GM19452 (cell line): ENCODE measurements at regions not wholly inside any gene's neighbourhood (a gene's known extent, or its start where the extent isn't known, plus 50 kb on each side); places are given as distances from the start of the nearest gene placed in this dataset.

ENCODE experiments used
- ATAC-seq: cut with Tn5 transposase; IDR thresholded peaks from one replicate; pipeline ENCODE4 v1.9.1; 2021; ENCODE audit not compliant: unreplicated experiment

- ATAC-seq = no peak
Observed at GRCh38 chr4:19128176-19128575, 1106.6 kb upstream of the LCORL start.

- no peak for ATAC-seq
Observed at GRCh38 chr4:19126903-19127302, 1105.3 kb upstream of the LCORL start.

DNA sequence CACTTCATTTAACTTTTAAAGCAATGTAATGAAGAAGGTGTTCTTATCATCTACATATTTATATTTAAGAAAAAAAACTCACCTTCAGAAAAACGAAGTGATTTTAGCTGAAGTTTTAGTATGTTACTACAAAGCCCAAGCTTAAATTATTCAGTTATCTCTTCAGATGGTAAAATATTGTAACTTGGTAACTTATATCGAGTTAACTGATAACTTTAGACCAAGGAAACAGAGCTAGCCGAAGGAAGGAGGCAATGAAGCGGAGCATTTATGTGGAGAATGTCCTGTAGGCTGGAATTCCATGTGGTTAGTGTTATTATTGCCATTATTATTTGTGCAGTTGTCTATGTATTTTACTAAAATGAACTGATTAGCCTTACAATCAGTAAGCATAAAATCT is 1102.1 kb upstream of the LCORL start:
- no peak for ATAC-seq

DNA sequence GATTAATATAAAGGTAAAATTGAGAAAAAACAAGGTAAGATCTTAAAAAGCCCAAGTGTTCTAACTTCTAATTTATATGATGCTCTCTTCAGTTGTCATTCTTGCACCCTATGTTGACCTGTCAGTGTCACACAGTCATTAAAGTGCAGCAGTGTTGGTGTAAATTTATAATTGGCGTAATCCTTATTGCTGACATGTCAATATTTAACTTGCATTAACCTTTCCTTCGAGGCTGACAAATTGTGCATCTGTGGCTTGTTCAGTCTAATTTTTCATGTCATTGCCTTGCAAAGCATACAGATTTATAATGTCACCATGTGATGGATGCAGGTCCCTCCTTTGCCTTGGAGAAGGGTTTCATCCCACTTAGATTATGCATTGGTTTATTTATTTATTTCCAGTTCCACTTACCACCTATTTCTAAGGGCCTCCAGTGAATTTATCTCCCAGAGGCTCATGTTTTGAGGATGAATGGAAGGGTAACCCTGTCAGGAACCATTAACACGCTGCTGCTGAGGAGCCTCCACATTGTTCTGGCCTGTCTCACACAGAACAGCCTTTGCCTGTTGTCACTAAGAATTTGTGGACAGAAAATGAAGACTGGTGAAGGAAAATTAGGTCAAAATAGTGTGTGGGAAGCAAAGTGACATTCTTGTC is 1098.5 kb upstream of the LCORL start:
- no peak for ATAC-seq

DNA sequence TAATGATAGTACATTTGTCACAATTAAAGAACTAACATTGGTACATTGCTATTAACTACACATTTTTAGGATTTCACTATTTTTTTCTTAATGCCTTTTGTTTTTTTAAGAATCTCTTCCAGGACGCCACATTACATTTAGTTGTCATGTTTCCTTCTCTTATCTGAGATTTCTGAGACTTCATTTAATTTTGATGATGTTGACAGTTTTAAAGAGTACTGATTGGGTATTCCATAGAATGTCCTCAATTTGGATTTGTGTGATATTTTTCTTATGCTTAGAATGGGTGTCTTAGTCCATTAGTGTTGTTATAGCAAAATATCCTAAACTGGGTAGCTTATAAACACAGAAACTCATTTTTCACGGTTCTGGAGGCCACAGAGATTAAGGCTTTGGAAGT is 1095.5 kb upstream of the LCORL start:
- no peak for ATAC-seq

DNA sequence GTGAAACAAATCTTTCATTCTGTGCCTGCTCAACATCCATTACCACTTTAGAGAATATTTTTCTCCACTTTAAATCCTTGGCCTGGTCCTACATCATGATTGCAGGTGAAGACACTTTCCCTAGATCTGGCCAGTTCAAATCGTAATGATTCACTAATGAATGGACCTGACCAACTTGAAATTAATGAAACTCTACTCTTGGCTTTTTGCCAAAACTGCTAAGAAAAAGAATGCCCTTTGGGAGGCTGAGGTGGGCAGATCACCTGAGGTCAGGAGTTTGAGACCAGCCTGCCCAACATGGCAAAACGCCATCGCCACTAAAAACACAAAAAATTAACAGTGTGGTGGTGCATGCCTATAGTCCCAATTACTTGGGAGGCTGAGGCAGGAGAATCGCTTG is 1082.6 kb upstream of the LCORL start:
- ATAC-seq = no peak

GRCh38 chr4:19095491-19096046 is 1074.0 kb upstream of the LCORL start:
- ATAC-seq = no peak

GRCh38 chr4:19093951-19094350 is 1072.4 kb upstream of the LCORL start:
- no peak for ATAC-seq

DNA sequence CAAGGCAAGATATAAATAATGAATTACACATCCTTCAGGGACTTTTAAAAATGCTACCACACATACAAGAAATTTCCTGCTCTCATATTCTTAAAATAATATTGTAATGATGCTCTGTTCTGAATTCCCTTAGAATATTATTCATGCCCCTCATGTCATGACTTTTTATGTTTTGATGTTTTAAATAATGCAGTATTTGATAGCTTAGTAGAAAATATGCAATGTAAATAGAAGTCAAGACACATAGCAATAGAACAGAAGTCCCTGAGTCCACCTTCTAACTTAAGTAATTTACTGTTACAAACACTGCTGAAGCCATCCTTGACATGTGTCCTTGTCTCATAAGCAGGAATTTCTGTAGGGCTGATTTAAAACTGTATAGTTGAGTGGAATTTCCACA is 1071.2 kb upstream of the LCORL start:
- no peak for ATAC-seq

DNA sequence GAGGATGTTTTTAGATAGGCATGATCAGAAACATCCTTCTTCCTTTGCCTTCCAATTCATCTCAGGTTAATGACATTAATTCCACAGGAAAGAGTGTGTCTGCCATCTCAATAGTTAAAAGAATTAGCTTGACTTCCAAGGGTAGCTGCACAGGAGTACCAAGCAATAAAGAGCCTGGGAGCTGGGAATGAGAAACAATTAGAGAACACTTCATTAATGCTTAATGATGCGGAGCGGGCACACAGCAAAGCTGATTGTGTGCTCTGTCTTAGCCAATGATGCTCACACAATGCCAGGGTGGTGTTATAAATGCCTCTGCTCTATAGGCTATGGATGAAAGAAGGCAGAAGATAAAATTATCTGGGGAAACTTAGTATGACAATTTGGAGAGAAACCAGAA is 1052.5 kb upstream of the LCORL start:
- no peak for ATAC-seq

DNA sequence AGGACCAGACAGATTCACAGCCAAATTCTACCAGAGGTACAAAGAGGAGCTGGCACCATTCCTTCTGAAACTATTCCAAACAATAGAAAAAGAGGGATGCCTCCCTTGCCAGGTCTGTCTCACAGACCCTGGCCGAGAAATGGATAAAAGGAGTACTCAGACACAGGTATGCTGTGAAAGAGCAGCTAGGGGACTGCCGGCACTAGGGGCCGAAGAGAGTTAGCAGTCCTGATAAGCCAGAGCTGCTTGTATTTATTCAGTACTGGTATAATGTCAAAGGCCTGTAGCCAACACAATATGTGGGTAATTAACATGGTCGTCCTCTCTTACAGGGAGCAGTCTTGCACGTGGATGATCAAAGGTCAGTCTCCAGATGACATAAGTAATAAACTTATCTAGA is 1042.1 kb upstream of the LCORL start:
- no peak for ATAC-seq

- ATAC-seq = no peak
Observed at GRCh38 chr4:19054916-19055315, 1033.4 kb upstream of the LCORL start.

DNA sequence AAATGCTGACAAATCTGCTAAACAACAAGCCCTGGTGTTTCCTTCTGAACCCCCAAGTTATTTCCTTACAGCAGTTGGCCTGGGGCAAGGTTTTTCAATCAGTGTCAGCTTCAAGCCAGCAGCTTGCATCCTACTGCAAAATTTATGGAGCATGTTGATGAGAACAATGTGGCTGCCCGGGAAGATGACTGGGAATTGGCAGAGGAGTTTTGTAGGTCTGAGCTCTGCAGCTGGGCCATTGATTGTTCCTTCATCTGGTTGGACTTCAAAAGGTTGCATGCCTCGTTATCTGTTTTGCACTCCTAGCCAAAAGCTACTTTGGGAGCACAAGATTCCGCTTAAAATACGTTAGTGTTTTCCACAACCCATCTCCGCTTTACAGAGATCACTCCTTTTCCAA is 1030.3 kb upstream of the LCORL start:
- no peak for ATAC-seq

DNA sequence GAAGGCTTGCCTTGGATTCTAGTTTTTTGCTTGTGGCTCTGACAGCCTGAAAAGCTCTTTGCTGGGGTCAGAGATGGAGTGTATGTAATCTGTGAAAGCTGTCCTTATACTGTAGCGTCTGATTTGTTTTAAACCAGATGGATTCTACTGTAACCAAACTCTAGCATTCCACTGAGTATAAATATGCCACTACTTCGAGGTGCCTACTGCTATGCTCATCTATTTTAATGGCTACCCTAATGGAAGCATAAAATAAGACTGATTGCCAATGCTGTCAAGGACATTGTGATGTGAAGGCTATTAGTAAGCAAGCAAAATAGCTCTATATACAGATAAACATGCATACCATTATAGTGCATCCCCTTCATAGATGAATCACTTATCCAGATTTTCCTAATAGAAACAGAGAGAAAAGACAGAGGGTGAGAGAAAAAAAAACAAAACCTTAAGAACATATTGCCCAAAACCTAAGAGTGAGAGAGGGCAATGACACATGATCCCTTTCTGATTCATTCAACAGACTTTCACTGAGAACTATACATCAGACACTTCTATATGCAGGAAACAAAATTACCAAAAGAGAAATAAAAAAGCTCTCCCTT is 1025.8 kb upstream of the LCORL start:
- ATAC-seq = no peak

DNA sequence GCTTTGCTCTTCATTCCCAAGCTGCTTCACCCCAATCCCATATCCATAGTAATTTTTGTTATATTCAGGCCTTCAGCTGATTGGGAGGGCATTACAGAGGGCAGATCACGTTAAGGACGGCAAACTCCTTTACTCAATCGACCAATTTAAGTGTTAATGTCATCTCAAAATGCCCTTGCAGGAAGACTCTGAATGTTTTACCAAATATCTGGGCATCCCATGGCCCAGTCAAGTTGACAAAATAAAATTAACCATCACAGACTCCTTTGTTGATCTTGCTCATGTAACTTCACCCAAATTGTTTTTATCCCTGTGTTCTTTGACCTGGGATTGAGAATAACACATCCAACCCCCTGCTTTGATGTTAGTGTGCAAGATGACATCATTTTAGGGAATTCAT is 1018.3 kb upstream of the LCORL start:
- ATAC-seq = no peak

GRCh38 chr4:19038231-19038630 is 1016.7 kb upstream of the LCORL start:
- no peak for ATAC-seq

- no peak for ATAC-seq
Observed at GRCh38 chr4:19033816-19034733, 1012.5 kb upstream of the LCORL start.

DNA sequence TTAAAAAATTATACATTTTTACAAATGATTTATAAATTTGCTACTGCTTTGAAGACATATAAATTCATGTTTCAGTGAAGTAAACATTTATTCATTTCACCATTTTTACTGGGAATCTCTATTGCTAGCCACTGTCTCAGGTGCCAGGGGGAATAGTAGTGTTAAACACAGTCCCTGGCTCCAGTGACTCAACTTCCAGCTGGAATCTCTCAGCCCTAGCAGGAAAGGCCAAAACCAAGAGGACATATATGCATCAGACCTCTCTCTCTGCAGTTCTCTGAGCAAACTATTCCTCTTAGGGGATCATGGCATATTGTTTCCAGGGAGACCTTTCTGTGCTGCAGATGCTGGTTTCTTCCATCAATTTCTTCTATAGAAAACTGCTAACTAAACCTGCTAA is 1009.0 kb upstream of the LCORL start:
- ATAC-seq = no peak

GRCh38 chr4:19030048-19030447 is 1008.5 kb upstream of the LCORL start:
- ATAC-seq = no peak

DNA sequence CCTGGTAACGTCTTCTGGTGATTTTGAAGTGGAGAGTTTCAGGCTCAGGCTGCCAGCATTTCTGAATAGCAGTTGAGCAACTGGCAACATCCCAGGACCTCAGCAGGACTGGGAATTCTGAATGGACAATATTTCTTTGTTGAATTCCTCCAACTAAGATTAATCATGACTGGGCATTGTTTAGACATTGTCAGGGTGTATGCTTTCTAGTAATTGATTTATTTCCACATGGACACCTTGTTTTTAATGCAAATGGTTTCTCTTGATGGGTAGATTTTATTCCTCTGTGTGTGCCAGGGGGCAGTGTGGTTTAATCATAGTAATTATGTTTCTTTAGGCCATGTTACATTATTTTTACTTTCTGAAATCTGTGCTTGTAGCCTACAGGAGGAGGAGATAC is 1004.7 kb upstream of the LCORL start:
- ATAC-seq = no peak

GRCh38 chr4:19025031-19025430 is 1003.5 kb upstream of the LCORL start:
- no peak for ATAC-seq

DNA sequence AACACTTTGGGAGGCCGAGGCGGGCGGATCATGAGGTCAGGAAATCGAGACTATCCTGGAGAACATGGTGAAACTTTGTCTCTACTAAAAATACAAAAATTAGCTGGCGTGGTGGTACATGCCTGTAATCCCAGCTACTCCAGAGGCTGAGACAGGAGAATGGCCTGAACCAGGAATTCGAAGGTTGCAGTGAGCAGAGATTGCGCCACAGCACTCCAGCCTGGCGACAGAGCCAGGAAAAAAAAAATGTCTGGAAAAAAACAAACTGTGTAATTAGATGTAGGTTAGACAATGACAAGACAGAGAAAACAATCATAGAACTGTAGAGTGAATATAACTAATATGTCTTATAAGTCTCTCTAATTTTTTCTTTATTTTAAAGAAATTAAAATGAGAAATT is 1002.5 kb upstream of the LCORL start:
- no peak for ATAC-seq
